Hepatocyte (in vitro differentiated cells): ENCODE measurements at regions not wholly inside any gene's neighbourhood (a gene's known extent, or its start where the extent isn't known, plus 50 kb on each side); places are given as distances from the start of the nearest gene placed in this dataset.

Experiments
- DNase-seq: peaks from one replicate; pipeline ENCODE4 v3.0.0-alpha.2; 2016; ENCODE audit warnings: low spot score
- H2AFZ ChIP-seq: fragments of 200-600 bp; sonication (generic); 2 replicates; pipeline ENCODE4 v1.6.0; 2016; ENCODE audit warnings: antibody characterized with exemption, mild to moderate bottlenecking
- H3K27ac ChIP-seq: fragments of 200-600 bp; sonication (generic); 2 replicates; pipeline ENCODE4 v1.5.1; 2016; ENCODE audit warnings: mild to moderate bottlenecking
- H3K27me3 ChIP-seq: fragments of 200-600 bp; sonication (generic); 2 replicates; pipeline ENCODE4 v1.6.1; 2016
- H3K36me3 ChIP-seq: fragments of 200-600 bp; sonication (generic); replicated peaks from 2 replicates; pipeline ENCODE4 v1.5.1; 2016; ENCODE audit warnings: low read depth; ENCODE audit not compliant: insufficient read depth
- H3K4me1 ChIP-seq: fragments of 200-600 bp; sonication (generic); 2 replicates; pipeline ENCODE4 v1.5.1; 2016; ENCODE audit warnings: mild to moderate bottlenecking, moderate library complexity; ENCODE audit not compliant: insufficient read depth
- H3K4me2 ChIP-seq: fragments of 200-600 bp; sonication (generic); 2 replicates; pipeline ENCODE4 v1.6.0; 2016
- H3K4me3 ChIP-seq: fragments of 200-600 bp; sonication (generic); 2 replicates; pipeline ENCODE4 v1.5.1; 2016; ENCODE audit warnings: mild to moderate bottlenecking
- H3K79me2 ChIP-seq: fragments of 200-600 bp; sonication (generic); 2 replicates; pipeline ENCODE4 v1.6.0; 2017; ENCODE audit warnings: mild to moderate bottlenecking
- H3K9me2 ChIP-seq: fragments of 200-600 bp; sonication (generic); replicated peaks from 2 replicates; pipeline ENCODE4 v1.6.0; 2017; ENCODE audit warnings: mild to moderate bottlenecking; ENCODE audit not compliant: insufficient read depth
- H3K9me3 ChIP-seq: fragments of 200-600 bp; sonication (generic); 2 replicates; pipeline ENCODE4 v1.5.1; 2016; ENCODE audit warnings: low read depth, mild to moderate bottlenecking
- H4K20me1 ChIP-seq: fragments of 200-600 bp; sonication (generic); 2 replicates; pipeline ENCODE4 v1.6.0; 2016; ENCODE audit warnings: mild to moderate bottlenecking; ENCODE audit not compliant: insufficient read depth, poor library complexity, severe bottlenecking
- CTCF ChIP-seq: fragments of 200-600 bp; sonication (generic); IDR thresholded peaks from 2 replicates; pipeline ENCODE4 v1.5.1; 2016; ENCODE audit warnings: antibody characterized with exemption, mild to moderate bottlenecking; ENCODE audit not compliant: poor library complexity
- EZH2 ChIP-seq: fragments of 200-600 bp; sonication (generic); IDR thresholded peaks from 2 replicates; pipeline ENCODE4 v1.6.1; 2016; ENCODE audit warnings: antibody characterized with exemption, mild to moderate bottlenecking, borderline replicate concordance
- EZH2phosphoT487 ChIP-seq: fragments of 200-600 bp; sonication (generic); IDR thresholded peaks from one replicate; pipeline ENCODE4 v1.6.1; 2018; ENCODE audit warnings: antibody characterized with exemption, mild to moderate bottlenecking, low read depth, moderate library complexity; ENCODE audit not compliant: unreplicated experiment, severe bottlenecking
- WGBS: methylation state at CpG from one replicate; pipeline ENCODE4 v1.1.6; 2016; ENCODE audit warnings: low lambda C conversion rate; ENCODE audit errors: missing lambda C conversion rate; 5-methylcytosine and 5-hydroxymethylcytosine counted together

- H3K9me2 ChIP-seq = no peaks in the 10 kb centered on the region
- WGBS = 88% methylated on average over 3 of the region's 3 CpGs
- no peak for DNase-seq
Observed at GRCh38 chr13:72296246-72296645, 429.2 kb upstream of the DACH1 start.

GRCh38 chr13:72295153-72295552 lies 428.1 kb upstream of the DACH1 start:
- H3K27me3 ChIP-seq = no peaks in the 10 kb centered on the region
- TF ChIP-seq CTCF (no peak), EZH2 (no peak), EZH2phosphoT487 (no peak)
- H3K4me1 ChIP-seq = no peaks in the 10 kb centered on the region
- no peak for DNase-seq
- H4K20me1 ChIP-seq = no peaks in the 10 kb centered on the region
- H3K4me3 ChIP-seq = no peak overlapping the region
- H3K9me3 ChIP-seq = no peaks in the 10 kb centered on the region
- H2AFZ ChIP-seq = no peak overlapping the region
- no peak overlapping the region for H3K27ac ChIP-seq
- H3K9me2 ChIP-seq = no peaks in the 10 kb centered on the region
- no peak overlapping the region for H3K4me2 ChIP-seq
- 87% methylated on average over 2 of the region's 2 CpGs for WGBS
- no peaks in the 10 kb centered on the region for H3K36me3 ChIP-seq
- no peaks in the 10 kb centered on the region for H3K79me2 ChIP-seq

More at GRCh38 chr13:72296246-72296645, 429.2 kb upstream of the DACH1 start:
- H3K79me2 ChIP-seq = no peaks in the 10 kb centered on the region
- H3K4me3 ChIP-seq = no peak overlapping the region
- H4K20me1 ChIP-seq = no peaks in the 10 kb centered on the region
- no peaks in the 10 kb centered on the region for H3K36me3 ChIP-seq
- no peak overlapping the region for H2AFZ ChIP-seq
- H3K4me2 ChIP-seq = no peak overlapping the region
- no peaks in the 10 kb centered on the region for H3K9me3 ChIP-seq
- TF ChIP-seq EZH2phosphoT487 (no peak), CTCF (no peak), EZH2 (no peak)
- H3K27me3 ChIP-seq = no peaks in the 10 kb centered on the region
- no peak overlapping the region for H3K27ac ChIP-seq
- no peaks in the 10 kb centered on the region for H3K4me1 ChIP-seq

GRCh38 chr13:72293206-72293605 lies 426.2 kb upstream of the DACH1 start:
- no peaks in the 10 kb centered on the region for H3K9me3 ChIP-seq
- H4K20me1 ChIP-seq = no peaks in the 10 kb centered on the region
- H3K27me3 ChIP-seq = no peaks in the 10 kb centered on the region
- H3K36me3 ChIP-seq = no peaks in the 10 kb centered on the region
- no peak overlapping the region for H3K27ac ChIP-seq
- TF ChIP-seq CTCF = no peak
- TF ChIP-seq EZH2 = no peak
- no peaks in the 10 kb centered on the region for H3K4me1 ChIP-seq
- H3K4me3 ChIP-seq = no peak overlapping the region
- no peak for DNase-seq
- H3K4me2 ChIP-seq = no peak overlapping the region
- 95% methylated on average over 1 of the region's 1 CpG for WGBS
- H2AFZ ChIP-seq = no peak overlapping the region
- H3K9me2 ChIP-seq = no peaks in the 10 kb centered on the region
- H3K79me2 ChIP-seq = no peaks in the 10 kb centered on the region
